Body of pancreas (tissue), 4 donors: ENCODE measurements at regions not wholly inside any gene's neighbourhood (a gene's known extent, or its start where the extent isn't known, plus 50 kb on each side); places are given as distances from the start of the nearest gene placed in this dataset.

Experiments used
- CTCF ChIP-seq, 7 experiments: fragments of 450-650 bp in 4 of 7; fragments of 200-600 bp in 3 of 7; sonication (generic) in 3 of 7; IDR thresholded peaks; one replicate each; pipeline ENCODE4 v1.5.1; 2016 to 2019; ENCODE audit warnings: antibody characterized with exemption in 7 of 7
- POLR2A ChIP-seq, 3 donors: fragments of 450-650 bp; IDR thresholded peaks; one replicate each; pipeline ENCODE4 v1.6.1; 2016; ENCODE audit warnings: antibody characterized with exemption in 3 of 3, mild to moderate bottlenecking in 2 of 3

- TF ChIP-seq CTCF (IDR thresholded peaks at IDR 0.05) (no peak), POLR2A (IDR thresholded peaks at IDR 0.05) (no peak)
These were observed 51.6 kb upstream of the KCND3 start for GRCh38 chr1:112040891-112041740.
